Ascending aorta (tissue), 2 donors: ENCODE measurements at regions not wholly inside any gene's neighbourhood (a gene's known extent, or its start where the extent isn't known, plus 50 kb on each side); places are given as distances from the start of the nearest gene placed in this dataset.
A peak's percentile ranks its signal among the peaks of the same experiment; 100 is the strongest.

Source experiments
- DNase-seq, 2 donors: peaks; one replicate each; pipeline ENCODE4 v3.0.0-alpha.2; 2019; ENCODE audit warnings: low spot score in 2 of 2
- H3K27ac ChIP-seq, 2 donors: fragments of 200-600 bp; sonication (generic); one replicate each; pipeline ENCODE4 v1.5.1; 2016 to 2017; ENCODE audit warnings: mild to moderate bottlenecking in 1 of 2
- H3K27me3 ChIP-seq: fragments of 200-600 bp; sonication (generic); one replicate; pipeline ENCODE4 v1.5.1; 2017
- H3K36me3 ChIP-seq, 2 donors: fragments of 200-600 bp; sonication (generic); one replicate each; pipeline ENCODE4 v1.5.1; 2016
- H3K4me1 ChIP-seq, 2 donors: fragments of 200-600 bp; sonication (generic); one replicate each; pipeline ENCODE4 v1.5.1; 2016 to 2017; ENCODE audit warnings: mild to moderate bottlenecking in 1 of 2
- H3K4me3 ChIP-seq, 2 donors: fragments of 200-600 bp; sonication (generic); one replicate each; pipeline ENCODE4 v1.5.1; 2016 to 2017; ENCODE audit warnings: mild to moderate bottlenecking in 1 of 2
- H3K9me3 ChIP-seq, 2 donors: fragments of 200-600 bp; sonication (generic); one replicate each; pipeline ENCODE4 v1.5.1; 2016
- intact Hi-C: fragments of 100-400 bp; cut with DNase I; formaldehyde crosslinking; loops from one replicate; pipeline ENCODE4 v1.15.1; 2023
- TF ChIP-seq, protein P1 (sequence below), 3 experiments: fragments of 200-600 bp in 2 of 3; fragments of 450-650 bp in 1 of 3; sonication (generic) in 2 of 3; IDR thresholded peaks; one replicate each; pipeline ENCODE4 v1.5.1; 2016 to 2019; ENCODE audit warnings: antibody characterized with exemption in 3 of 3, mild to moderate bottlenecking in 1 of 3, moderate library complexity in 1 of 3

DNA sequence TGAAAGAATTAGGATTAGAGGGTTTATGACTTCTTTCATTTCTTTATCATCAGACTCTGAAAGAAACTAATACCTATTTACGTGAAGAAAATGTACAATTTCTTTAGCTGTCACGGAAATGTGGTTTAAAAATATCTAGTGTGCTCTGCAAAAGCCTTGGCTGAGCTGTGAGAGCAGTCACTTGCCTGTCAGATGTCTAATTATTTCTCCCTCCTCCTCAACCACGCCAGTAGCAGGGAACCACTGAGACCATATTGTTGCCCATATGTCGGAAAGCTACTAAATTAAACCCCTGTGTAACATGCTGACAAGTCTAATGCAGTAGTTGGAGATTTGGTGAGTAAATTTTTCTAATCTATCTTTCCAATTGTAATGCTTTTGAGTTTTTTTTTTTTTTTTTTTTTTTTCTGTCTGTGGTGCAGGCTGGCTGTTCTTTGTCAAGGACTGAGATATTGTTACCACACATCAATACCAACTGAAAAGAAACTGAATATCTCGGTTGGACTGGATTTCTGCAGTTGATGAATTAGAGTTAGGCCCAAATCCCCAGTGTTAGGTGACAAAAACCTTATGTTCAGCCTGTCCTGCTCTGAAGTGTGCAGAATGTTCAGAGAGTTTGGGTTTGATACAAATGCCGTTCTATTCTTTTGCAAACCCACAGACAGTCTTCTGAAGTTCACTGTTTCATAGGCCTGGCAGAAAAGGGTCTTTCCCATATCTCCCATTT, 302.9 kb upstream of the SYNCRIP start:
- Histone ChIP-seq H3K27ac (no peak overlapping the region), H3K27me3 (no peaks in the 10 kb centered on the region), H3K36me3 (no peaks in the 10 kb centered on the region), H3K4me3 (no peak overlapping the region), H3K9me3 (peaks cover 0 to 1% of the 10 kb centered on the region in 2 donors), H3K4me1 (no peaks in the 10 kb centered on the region)
- intact Hi-C loops: no loop called here
- DNase-seq: no peak
- TF ChIP-seq, protein P1, sequence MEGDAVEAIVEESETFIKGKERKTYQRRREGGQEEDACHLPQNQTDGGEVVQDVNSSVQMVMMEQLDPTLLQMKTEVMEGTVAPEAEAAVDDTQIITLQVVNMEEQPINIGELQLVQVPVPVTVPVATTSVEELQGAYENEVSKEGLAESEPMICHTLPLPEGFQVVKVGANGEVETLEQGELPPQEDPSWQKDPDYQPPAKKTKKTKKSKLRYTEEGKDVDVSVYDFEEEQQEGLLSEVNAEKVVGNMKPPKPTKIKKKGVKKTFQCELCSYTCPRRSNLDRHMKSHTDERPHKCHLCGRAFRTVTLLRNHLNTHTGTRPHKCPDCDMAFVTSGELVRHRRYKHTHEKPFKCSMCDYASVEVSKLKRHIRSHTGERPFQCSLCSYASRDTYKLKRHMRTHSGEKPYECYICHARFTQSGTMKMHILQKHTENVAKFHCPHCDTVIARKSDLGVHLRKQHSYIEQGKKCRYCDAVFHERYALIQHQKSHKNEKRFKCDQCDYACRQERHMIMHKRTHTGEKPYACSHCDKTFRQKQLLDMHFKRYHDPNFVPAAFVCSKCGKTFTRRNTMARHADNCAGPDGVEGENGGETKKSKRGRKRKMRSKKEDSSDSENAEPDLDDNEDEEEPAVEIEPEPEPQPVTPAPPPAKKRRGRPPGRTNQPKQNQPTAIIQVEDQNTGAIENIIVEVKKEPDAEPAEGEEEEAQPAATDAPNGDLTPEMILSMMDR (IDR thresholded peaks at IDR 0.05): no peak

DNA sequence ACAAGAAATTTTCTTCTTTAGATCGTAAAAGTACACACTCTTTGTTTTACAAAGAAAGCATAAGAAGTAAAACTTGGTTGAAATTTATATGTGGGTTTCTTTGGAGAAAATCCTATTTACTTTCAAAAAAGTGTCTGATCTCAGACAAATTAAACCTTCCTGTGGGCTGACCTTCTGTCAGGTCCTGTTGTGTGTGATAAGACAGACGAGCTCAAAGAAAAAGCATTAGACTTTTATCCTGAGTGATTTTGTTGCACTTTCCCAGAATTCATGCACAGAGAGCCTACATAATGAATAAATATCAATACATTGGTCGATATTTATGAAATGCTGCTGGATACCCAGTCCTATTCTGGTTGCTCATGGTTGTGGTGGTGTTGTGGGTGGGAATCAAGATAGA, 302.1 kb upstream of the SYNCRIP start:
- intact Hi-C loops: no loop called here
- no peaks in the 10 kb centered on the region for H3K9me3 ChIP-seq
- H3K4me1 ChIP-seq: no peaks in the 10 kb centered on the region
- H3K4me3 ChIP-seq: no peak overlapping the region
- H3K27me3 ChIP-seq: no peaks in the 10 kb centered on the region
- no peaks in the 10 kb centered on the region for H3K36me3 ChIP-seq
- TF ChIP-seq, protein P1 (IDR thresholded peaks at IDR 0.05): no peak
- no peak overlapping the region for H3K27ac ChIP-seq
- no peak for DNase-seq

DNA sequence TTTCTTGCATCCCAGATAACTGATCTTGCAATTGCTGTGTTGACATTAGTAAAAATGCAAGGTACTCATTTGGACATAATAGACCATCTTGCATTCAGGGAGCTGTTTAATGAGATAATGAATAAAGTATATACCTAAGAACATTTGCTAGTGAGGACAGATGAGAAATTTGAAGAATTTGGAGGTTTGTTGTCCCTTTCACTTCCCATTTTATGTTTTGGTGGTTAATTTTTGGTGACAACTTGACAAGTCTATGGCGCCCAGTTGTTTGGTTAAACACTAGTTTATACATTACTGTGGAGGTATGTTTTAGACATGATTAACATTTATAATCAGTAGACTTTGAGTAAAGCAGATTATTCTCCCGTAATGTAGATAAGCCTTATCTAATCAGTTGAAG, 300.2 kb upstream of the SYNCRIP start:
- no peaks in the 10 kb centered on the region for H3K36me3 ChIP-seq
- no peak overlapping the region for H3K27ac ChIP-seq
- no peak for DNase-seq
- no peaks in the 10 kb centered on the region for H3K9me3 ChIP-seq
- no peak overlapping the region for H3K4me3 ChIP-seq
- intact Hi-C loops: no loop called here
- no peaks in the 10 kb centered on the region for H3K27me3 ChIP-seq
- TF ChIP-seq, protein P1 (IDR thresholded peaks at IDR 0.05): no peak
- H3K4me1 ChIP-seq: no peaks in the 10 kb centered on the region

DNA sequence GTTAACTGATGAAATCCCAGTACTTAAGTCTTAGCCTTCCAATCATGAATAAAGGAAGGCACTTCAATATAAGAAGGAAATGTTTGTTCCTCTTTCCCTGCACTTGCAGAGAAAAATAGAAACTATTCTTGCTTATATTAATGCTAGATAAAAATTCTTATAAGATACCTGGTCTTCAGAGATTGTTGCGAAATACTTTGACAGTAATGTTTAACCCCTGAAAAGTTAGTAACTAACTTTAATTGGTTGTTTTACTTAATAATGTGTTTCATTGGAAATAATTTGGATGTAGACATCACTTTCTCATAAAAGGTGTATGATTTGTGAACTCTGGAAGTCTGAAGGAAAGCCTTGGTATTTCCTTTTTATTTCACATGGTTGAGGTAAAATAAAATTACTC, 294.2 kb upstream of the SYNCRIP start:
- Histone ChIP-seq H3K4me1 (no peaks in the 10 kb centered on the region), H3K36me3 (no peaks in the 10 kb centered on the region), H3K4me3 (no peak overlapping the region), H3K27me3 (no peaks in the 10 kb centered on the region), H3K27ac (no peak overlapping the region), H3K9me3 (peaks cover 0 to 6% of the 10 kb centered on the region in 2 donors)
- DNase-seq: no peak
- TF ChIP-seq, protein P1 (IDR thresholded peaks at IDR 0.05): no peak
- intact Hi-C loops: no loop called here

DNA sequence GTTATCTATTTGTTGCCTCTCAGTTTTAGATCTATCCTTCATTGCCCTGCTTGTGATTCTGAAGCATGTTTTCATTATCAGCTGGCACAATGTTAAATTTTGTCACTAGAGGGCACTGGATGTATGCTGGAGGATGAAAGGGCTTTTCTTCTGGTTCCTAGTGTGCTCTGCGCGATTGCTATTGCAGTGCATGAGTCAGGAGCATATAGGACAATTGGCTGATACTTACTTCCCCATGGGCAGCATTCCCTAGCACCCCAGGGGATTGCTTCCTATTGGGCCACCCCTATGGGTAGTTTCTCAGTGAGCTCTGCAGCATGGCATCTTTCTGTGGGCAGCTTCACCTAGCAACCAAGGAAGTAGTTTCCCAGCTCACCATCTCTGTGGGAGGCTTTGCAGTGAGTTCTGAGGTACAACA, 280.3 kb upstream of the SYNCRIP start:
- TF ChIP-seq, protein P1 (IDR thresholded peaks at IDR 0.05): peak; percentile 21 to 67 (median 56)
- H3K36me3 ChIP-seq: no peaks in the 10 kb centered on the region
- H3K27ac ChIP-seq: no peak overlapping the region
- H3K4me1 ChIP-seq: no peaks in the 10 kb centered on the region
- H3K4me3 ChIP-seq: no peak overlapping the region
- peak in 1 of 2 donors; percentile 62 for DNase-seq
- H3K9me3 ChIP-seq: peaks cover 0 to 6% of the 10 kb centered on the region in 2 donors
- H3K27me3 ChIP-seq: no peaks in the 10 kb centered on the region
- intact Hi-C loops: loop anchor here (1.0 to 5.0 kb wide), 3 partner anchors 934 to 1109 kb away; partner anchors contain the start of gene HTR1E
